RWPE1 (cell line): ENCODE measurements at regions not wholly inside any gene's neighbourhood (a gene's known extent, or its start where the extent isn't known, plus 50 kb on each side); places are given as distances from the start of the nearest gene placed in this dataset.
"Not testable (repeated sequence)": the region's sequence is repeated elsewhere in the genome, so short reads cannot be mapped to it uniquely, and the experiment has no call there.

ENCODE experiments used
- CTCF ChIA-PET: fragments of 350-600 bp; sonication (Branson Sonifier 250); formaldehyde crosslinking; extraction: SDS; loops from one replicate; lab custom pipeline; 2021; lab: Yijun Ruan, JAX
- POLR2A ChIA-PET: fragments of 400-600 bp; formaldehyde crosslinking; extraction: SDS; loops from one replicate; lab custom pipeline; 2020; ENCODE audit warnings: antibody characterized with exemption; ENCODE audit not compliant: low non-redundant PET; lab: Yijun Ruan, JAX
- DNase-seq: peaks from one replicate; pipeline ENCODE4 v3.0.0; 2012; ENCODE audit warnings: low spot score
- H3K27ac ChIP-seq: fragments of 450-650 bp; 2 replicates; pipeline ENCODE4 v1.5.1; 2017
- CTCF ChIP-seq: fragments of 450-650 bp; conservative IDR thresholded peaks from 2 replicates; pipeline ENCODE4 v1.5.1; 2017; ENCODE audit warnings: low read depth, mild to moderate bottlenecking

DNA sequence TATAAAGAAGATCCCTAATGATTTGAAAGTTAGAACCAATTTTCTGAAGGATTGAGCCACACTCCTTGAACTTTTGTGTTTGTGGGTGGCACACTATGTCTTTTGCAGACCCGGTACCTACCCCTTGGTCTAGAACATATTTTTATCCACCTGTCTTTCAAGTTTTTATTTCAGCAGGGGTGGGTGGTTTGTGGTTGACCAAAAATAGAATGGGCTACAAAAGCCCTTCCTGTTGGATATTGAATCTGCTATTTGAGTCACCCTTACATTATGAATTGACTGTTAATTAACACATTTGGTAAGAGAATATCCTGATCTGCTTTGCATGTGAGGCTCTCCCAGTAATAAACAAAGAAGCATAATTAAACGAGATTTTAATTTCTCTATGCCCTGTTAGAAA, 401.2 kb downstream of the POTEH start:
- POLR2A ChIA-PET, H3K27ac ChIP-seq, CTCF ChIA-PET: not testable (repeated sequence)

GRCh38 chr22:16105121-16105520, 415.3 kb downstream of the POTEH start:
- CTCF ChIA-PET, DNase-seq, H3K27ac ChIP-seq, POLR2A ChIA-PET: not testable (repeated sequence)

More for the DNA sequence above, 401.2 kb downstream of the POTEH start:
- DNase-seq: not testable (repeated sequence)

- CTCF ChIA-PET, POLR2A ChIA-PET, DNase-seq, H3K27ac ChIP-seq: not testable (repeated sequence)
Measured at GRCh38 chr22:16131456-16131855, 441.6 kb downstream of the POTEH start.

- ChIA-PET CTCF (no interaction called here), POLR2A (no interaction called here)
- no peak overlapping the region for H3K27ac ChIP-seq
- no peak for TF ChIP-seq CTCF
- DNase-seq: no peak
Measured at GRCh38 chr22:16131918-16132317, 442.1 kb downstream of the POTEH start.

- POLR2A ChIA-PET, H3K27ac ChIP-seq, CTCF ChIA-PET, DNase-seq: not testable (repeated sequence)
Measured at GRCh38 chr22:16132598-16132997, 442.8 kb downstream of the POTEH start.

DNA sequence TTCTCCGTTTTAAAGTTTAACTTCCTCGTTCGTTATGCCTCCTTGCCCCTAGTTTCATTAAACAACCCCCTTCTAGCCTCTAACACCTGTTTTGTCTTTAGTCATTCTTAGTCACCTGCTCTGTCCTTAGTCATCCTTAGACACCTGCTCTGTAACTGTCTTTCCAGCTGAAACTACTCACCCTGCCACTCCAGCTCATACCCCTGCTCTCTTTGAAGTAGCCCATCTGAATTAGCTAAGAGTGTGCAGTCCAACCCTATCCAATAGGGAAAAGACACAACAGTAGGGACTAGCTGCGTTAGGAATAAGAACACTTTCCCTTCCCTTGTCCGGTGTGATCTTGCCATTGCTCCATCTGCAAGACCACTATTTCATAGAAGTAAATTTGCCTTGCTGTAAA, 446.5 kb downstream of the CCT8L2 start:
- DNase-seq, CTCF ChIA-PET: not testable (repeated sequence)

DNA sequence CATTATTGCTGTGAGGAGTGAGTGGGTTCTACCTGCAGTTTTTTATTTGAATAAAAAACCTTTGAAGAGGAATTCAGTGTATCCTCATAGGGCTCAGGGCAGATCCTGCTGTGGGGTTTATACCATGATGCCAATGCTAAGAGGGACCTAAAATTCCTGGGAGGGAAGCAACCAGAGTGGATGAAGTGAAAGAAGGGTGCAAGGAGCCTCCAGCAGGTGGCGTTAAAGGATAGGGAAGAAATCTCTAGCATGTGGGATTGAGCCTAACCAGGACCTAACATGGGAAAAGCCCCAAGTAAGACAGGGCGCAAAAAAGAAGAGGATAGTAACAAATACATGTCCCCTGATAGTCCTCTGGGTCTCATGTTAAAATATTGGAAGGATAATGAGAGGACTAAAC, 445.7 kb downstream of the CCT8L2 start:
- CTCF ChIA-PET, DNase-seq, POLR2A ChIA-PET, H3K27ac ChIP-seq: not testable (repeated sequence)
- TF ChIP-seq CTCF: 0 out of 2 replicates have a peak, but pooled peaks have one; percentile 8

More for the DNA sequence above, 446.5 kb downstream of the CCT8L2 start:
- POLR2A ChIA-PET, H3K27ac ChIP-seq: not testable (repeated sequence)

- DNase-seq, CTCF ChIA-PET, H3K27ac ChIP-seq, POLR2A ChIA-PET: not testable (repeated sequence)
Measured at GRCh38 chr22:16177287-16177686, 415.3 kb downstream of the CCT8L2 start.

GRCh38 chr22:16183864-16184263, 408.7 kb downstream of the CCT8L2 start:
- CTCF ChIA-PET, DNase-seq, H3K27ac ChIP-seq, POLR2A ChIA-PET: not testable (repeated sequence)
